Thyroid gland (tissue), 4 donors: ENCODE measurements at regions not wholly inside any gene's neighbourhood (a gene's known extent, or its start where the extent isn't known, plus 50 kb on each side); places are given as distances from the start of the nearest gene placed in this dataset.

Source experiments
- DNase-seq, 2 donors: peaks; one replicate each; pipeline ENCODE4 v3.0.0-alpha.2; 2019
- H3K27ac ChIP-seq, 3 donors: fragments of 200-600 bp; sonication (generic); 1 replicate in 2 of 3; 2 replicates in 1 of 3; pipeline ENCODE4 v1.5.1; 2016 to 2019; ENCODE audit warnings: mild to moderate bottlenecking in 1 of 3, moderate library complexity in 1 of 3
- H3K27me3 ChIP-seq: fragments of 200-600 bp; sonication (generic); one replicate; pipeline ENCODE4 v1.5.1; 2019
- H3K36me3 ChIP-seq, 2 donors: fragments of 200-600 bp; sonication (generic); one replicate each; pipeline ENCODE4 v1.5.1; 2016 to 2019
- H3K4me1 ChIP-seq, 2 donors: fragments of 200-600 bp; sonication (generic); one replicate each; pipeline ENCODE4 v1.5.1; 2017 to 2019
- H3K4me3 ChIP-seq, 3 donors: fragments of 200-600 bp; sonication (generic); replicated peaks in 1 of 3; 1 replicate in 2 of 3; 2 replicates in 1 of 3; pipeline ENCODE4 v1.5.1; 2016; ENCODE audit warnings: mild to moderate bottlenecking in 1 of 3
- H3K9me3 ChIP-seq: fragments of 200-600 bp; sonication (generic); one replicate; pipeline ENCODE4 v1.5.1; 2017
- CTCF ChIP-seq, 6 experiments: fragments of 200-600 bp in 3 of 6; fragments of 450-650 bp in 3 of 6; sonication (generic) in 3 of 6; IDR thresholded peaks; one replicate each; pipeline ENCODE4 v1.5.1; 2016 to 2019; ENCODE audit warnings: antibody characterized with exemption in 6 of 6, mild to moderate bottlenecking in 2 of 6, inconsistent platforms in 1 of 6, moderate library complexity in 1 of 6
- POLR2A ChIP-seq, 2 donors: fragments of 450-650 bp; IDR thresholded peaks; one replicate each; pipeline ENCODE4 v1.6.1; 2017; ENCODE audit warnings: antibody characterized with exemption in 2 of 2, mild to moderate bottlenecking in 2 of 2, moderate library complexity in 1 of 2
- WGBS, 2 donors: methylation state at CpG; one replicate each; pipeline ENCODE4 v1.1.5; 2017; 5-methylcytosine and 5-hydroxymethylcytosine counted together
- intact Hi-C: fragments of 100-400 bp; cut with DNase I; formaldehyde crosslinking; loops from one replicate; pipeline ENCODE4 v1.15.1; 2023

- WGBS, 2 donors, result 72 to 84% methylated on average over 15 to 17 of the region's 17 CpGs
Observed at GRCh38 chr2:238638982-238639628, 208.8 kb upstream of the TWIST2 start.

GRCh38 chr2:238640486-238640885 is 207.4 kb upstream of the TWIST2 start:
- H3K4me3 ChIP-seq, result no peak overlapping the region
- no peak for DNase-seq
- TF ChIP-seq CTCF (IDR thresholded peaks at IDR 0.05) (no peak), POLR2A (IDR thresholded peaks at IDR 0.05) (no peak)
- no peaks in the 10 kb centered on the region for H3K27me3 ChIP-seq
- H3K4me1 ChIP-seq, result no peaks in the 10 kb centered on the region
- intact Hi-C loops, result no loop called here
- WGBS, 2 donors, result 62 to 84% methylated on average over 8 of the region's 8 CpGs
- H3K27ac ChIP-seq, result no peak overlapping the region
- no peaks in the 10 kb centered on the region for H3K36me3 ChIP-seq
- no peaks in the 10 kb centered on the region for H3K9me3 ChIP-seq

More at GRCh38 chr2:238638982-238639628, 208.8 kb upstream of the TWIST2 start:
- Histone ChIP-seq H3K27me3 (no peaks in the 10 kb centered on the region), H3K4me3 (no peak overlapping the region), H3K9me3 (no peaks in the 10 kb centered on the region), H3K27ac (no peak overlapping the region), H3K4me1 (no peaks in the 10 kb centered on the region), H3K36me3 (no peaks in the 10 kb centered on the region)
- no peak for DNase-seq
- no peak for TF ChIP-seq CTCF (IDR thresholded peaks at IDR 0.05)
- no peak for TF ChIP-seq POLR2A (IDR thresholded peaks at IDR 0.05)
- intact Hi-C loops, result no loop called here

- intact Hi-C loops, result no loop called here
Observed at GRCh38 chr2:238642973-238643372, 204.9 kb upstream of the TWIST2 start.

GRCh38 chr2:238643400-238643907 is 204.4 kb upstream of the TWIST2 start:
- WGBS, 2 donors, result 87 to 92% methylated on average over 5 of the region's 5 CpGs
- no peaks in the 10 kb centered on the region for H3K27me3 ChIP-seq
- no peaks in the 10 kb centered on the region for H3K36me3 ChIP-seq
- H3K9me3 ChIP-seq, result no peaks in the 10 kb centered on the region
- TF ChIP-seq POLR2A (IDR thresholded peaks at IDR 0.05), result no peak
- TF ChIP-seq CTCF (IDR thresholded peaks at IDR 0.05), result no peak
- H3K27ac ChIP-seq, result no peak overlapping the region
- H3K4me1 ChIP-seq, result no peaks in the 10 kb centered on the region
- no peak overlapping the region for H3K4me3 ChIP-seq
- DNase-seq, result no peak
- intact Hi-C loops, result no loop called here

More at GRCh38 chr2:238642973-238643372, 204.9 kb upstream of the TWIST2 start:
- H3K27ac ChIP-seq, result no peak overlapping the region
- no peak for DNase-seq
- WGBS, 2 donors, result 95 to 96% methylated on average over 12 of the region's 12 CpGs
- H3K4me1 ChIP-seq, result no peaks in the 10 kb centered on the region
- H3K36me3 ChIP-seq, result no peaks in the 10 kb centered on the region
- no peaks in the 10 kb centered on the region for H3K27me3 ChIP-seq
- no peaks in the 10 kb centered on the region for H3K9me3 ChIP-seq
- no peak overlapping the region for H3K4me3 ChIP-seq
- no peak for TF ChIP-seq CTCF (IDR thresholded peaks at IDR 0.05)
